Liver (tissue), 3 donors: ENCODE measurements at regions not wholly inside any gene's neighbourhood (a gene's known extent, or its start where the extent isn't known, plus 50 kb on each side); places are given as distances from the start of the nearest gene placed in this dataset.

Experiments used
- EGR1 ChIP-seq, 2 donors: IDR thresholded peaks; 2 replicates each; pipeline ENCODE4 v1.6.1; 2016 to 2018; ENCODE audit warnings: antibody characterized with exemption in 2 of 2, low read depth in 2 of 2
- GABPA ChIP-seq, 2 donors: IDR thresholded peaks in 1 of 2; conservative IDR thresholded peaks in 1 of 2; 2 replicates each; pipeline ENCODE4 v1.6.1; 2016; ENCODE audit warnings: antibody characterized with exemption in 2 of 2, mild to moderate bottlenecking in 1 of 2, moderate library complexity in 1 of 2
- JUND ChIP-seq, 2 donors: IDR thresholded peaks; 2 replicates each; pipeline ENCODE4 v1.6.1; 2016; ENCODE audit warnings: antibody characterized with exemption in 2 of 2
- MAX ChIP-seq: IDR thresholded peaks from 2 replicates; pipeline ENCODE4 v1.6.1; 2016; ENCODE audit warnings: antibody characterized with exemption
- NR2F2 ChIP-seq: IDR thresholded peaks from 2 replicates; pipeline ENCODE4 v1.6.1; 2016; ENCODE audit warnings: antibody characterized with exemption
- RAD21 ChIP-seq, 2 donors: IDR thresholded peaks; 2 replicates each; pipeline ENCODE4 v1.6.1; 2016; ENCODE audit warnings: antibody characterized with exemption in 2 of 2, mild to moderate bottlenecking in 2 of 2
- SP1 ChIP-seq: IDR thresholded peaks from 2 replicates; pipeline ENCODE4 v1.6.1; 2018; ENCODE audit warnings: antibody characterized with exemption, mild to moderate bottlenecking
- TAF1 ChIP-seq: conservative IDR thresholded peaks from 2 replicates; pipeline ENCODE4 v1.6.1; 2016; ENCODE audit warnings: antibody characterized with exemption, mild to moderate bottlenecking
- YY1 ChIP-seq: IDR thresholded peaks from 2 replicates; pipeline ENCODE4 v1.6.1; 2016; ENCODE audit warnings: antibody characterized with exemption, mild to moderate bottlenecking
- TF ChIP-seq, protein P1 (sequence below): IDR thresholded peaks from 2 replicates; pipeline ENCODE4 v1.6.1; 2016; ENCODE audit warnings: antibody characterized with exemption
- TF ChIP-seq, protein P2 (sequence below): fragments of 150-350 bp; IDR thresholded peaks from 2 replicates; pipeline ENCODE4 v1.5.1; 2017; ENCODE audit warnings: improper control_type of control experiment, low read depth, low read length; ENCODE audit not compliant: missing input control
- TF ChIP-seq, protein P3 (sequence below): IDR thresholded peaks from 2 replicates; pipeline ENCODE4 v1.6.1; 2016; ENCODE audit warnings: antibody characterized with exemption, mild to moderate bottlenecking
- donor health status: healthy.
- donor health status: healthy.

DNA sequence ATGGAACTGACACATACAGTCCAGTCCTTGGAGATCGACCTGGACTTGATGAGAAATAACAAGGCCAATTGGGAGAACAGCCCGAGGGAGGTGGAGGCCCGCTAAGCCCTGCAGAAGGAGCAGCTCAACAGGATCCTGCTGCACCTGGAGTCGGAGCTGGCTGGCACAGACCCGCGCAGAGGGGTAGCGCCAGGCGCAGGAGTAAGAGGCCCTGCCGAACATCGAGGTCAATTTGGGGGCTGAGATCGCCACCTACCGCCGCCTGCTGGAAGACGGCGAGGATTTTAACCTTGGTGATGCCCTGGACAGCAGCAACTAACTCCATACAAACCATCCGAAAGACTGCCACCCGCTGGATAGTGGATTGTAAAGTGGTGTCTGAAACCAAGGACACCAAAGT, 1610.1 kb upstream of the ACO1 start:
- TF ChIP-seq EGR1 (IDR thresholded peaks at IDR 0.05; ENCODE audit: low read depth in 2 of 2) (no peak), JUND (IDR thresholded peaks at IDR 0.05) (no peak), SP1 (no peak), RAD21 (IDR thresholded peaks at IDR 0.05) (no peak), YY1 (no peak), MAX (no peak), NR2F2 (no peak), TAF1 (no peak), GABPA (IDR thresholded peaks at IDR 0.05 in 1 of 2, conservative IDR thresholded peaks at IDR 0.05 in 1 of 2) (no peak)
- TF ChIP-seq, protein P1, sequence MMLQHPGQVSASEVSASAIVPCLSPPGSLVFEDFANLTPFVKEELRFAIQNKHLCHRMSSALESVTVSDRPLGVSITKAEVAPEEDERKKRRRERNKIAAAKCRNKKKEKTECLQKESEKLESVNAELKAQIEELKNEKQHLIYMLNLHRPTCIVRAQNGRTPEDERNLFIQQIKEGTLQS, result no peak
- TF ChIP-seq, protein P2, sequence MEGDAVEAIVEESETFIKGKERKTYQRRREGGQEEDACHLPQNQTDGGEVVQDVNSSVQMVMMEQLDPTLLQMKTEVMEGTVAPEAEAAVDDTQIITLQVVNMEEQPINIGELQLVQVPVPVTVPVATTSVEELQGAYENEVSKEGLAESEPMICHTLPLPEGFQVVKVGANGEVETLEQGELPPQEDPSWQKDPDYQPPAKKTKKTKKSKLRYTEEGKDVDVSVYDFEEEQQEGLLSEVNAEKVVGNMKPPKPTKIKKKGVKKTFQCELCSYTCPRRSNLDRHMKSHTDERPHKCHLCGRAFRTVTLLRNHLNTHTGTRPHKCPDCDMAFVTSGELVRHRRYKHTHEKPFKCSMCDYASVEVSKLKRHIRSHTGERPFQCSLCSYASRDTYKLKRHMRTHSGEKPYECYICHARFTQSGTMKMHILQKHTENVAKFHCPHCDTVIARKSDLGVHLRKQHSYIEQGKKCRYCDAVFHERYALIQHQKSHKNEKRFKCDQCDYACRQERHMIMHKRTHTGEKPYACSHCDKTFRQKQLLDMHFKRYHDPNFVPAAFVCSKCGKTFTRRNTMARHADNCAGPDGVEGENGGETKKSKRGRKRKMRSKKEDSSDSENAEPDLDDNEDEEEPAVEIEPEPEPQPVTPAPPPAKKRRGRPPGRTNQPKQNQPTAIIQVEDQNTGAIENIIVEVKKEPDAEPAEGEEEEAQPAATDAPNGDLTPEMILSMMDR, result no peak
- TF ChIP-seq, protein P3, sequence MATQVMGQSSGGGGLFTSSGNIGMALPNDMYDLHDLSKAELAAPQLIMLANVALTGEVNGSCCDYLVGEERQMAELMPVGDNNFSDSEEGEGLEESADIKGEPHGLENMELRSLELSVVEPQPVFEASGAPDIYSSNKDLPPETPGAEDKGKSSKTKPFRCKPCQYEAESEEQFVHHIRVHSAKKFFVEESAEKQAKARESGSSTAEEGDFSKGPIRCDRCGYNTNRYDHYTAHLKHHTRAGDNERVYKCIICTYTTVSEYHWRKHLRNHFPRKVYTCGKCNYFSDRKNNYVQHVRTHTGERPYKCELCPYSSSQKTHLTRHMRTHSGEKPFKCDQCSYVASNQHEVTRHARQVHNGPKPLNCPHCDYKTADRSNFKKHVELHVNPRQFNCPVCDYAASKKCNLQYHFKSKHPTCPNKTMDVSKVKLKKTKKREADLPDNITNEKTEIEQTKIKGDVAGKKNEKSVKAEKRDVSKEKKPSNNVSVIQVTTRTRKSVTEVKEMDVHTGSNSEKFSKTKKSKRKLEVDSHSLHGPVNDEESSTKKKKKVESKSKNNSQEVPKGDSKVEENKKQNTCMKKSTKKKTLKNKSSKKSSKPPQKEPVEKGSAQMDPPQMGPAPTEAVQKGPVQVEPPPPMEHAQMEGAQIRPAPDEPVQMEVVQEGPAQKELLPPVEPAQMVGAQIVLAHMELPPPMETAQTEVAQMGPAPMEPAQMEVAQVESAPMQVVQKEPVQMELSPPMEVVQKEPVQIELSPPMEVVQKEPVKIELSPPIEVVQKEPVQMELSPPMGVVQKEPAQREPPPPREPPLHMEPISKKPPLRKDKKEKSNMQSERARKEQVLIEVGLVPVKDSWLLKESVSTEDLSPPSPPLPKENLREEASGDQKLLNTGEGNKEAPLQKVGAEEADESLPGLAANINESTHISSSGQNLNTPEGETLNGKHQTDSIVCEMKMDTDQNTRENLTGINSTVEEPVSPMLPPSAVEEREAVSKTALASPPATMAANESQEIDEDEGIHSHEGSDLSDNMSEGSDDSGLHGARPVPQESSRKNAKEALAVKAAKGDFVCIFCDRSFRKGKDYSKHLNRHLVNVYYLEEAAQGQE, result no peak
